ENCODE measurements at regions not wholly inside any gene's neighbourhood (a gene's known extent, or its start where the extent isn't known, plus 50 kb on each side); places are given as distances from the start of the nearest gene placed in this dataset.

DNA sequence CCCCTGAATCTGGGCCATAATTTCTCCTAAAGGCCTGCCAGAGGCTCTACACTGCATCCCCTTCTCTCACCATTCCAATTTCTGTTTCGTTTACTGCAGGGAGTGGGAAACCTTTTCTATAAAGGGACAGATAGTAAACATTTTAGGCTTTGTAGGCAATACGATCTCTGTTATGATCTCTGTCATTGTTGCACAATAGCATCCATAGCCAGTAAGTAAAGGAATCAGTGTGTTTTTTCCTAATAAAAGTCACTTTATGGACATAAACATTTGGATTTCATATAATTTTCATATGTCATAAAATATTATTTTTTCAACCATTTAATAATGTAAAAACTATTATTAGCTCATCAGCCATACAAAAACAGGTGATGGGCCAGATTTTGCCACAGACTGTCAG, 531.7 kb downstream of the DSC3 start:
- Mint-ChIP-seq H3K4me1 (ENCODE audit: low read depth) (no peaks in the 10 kb centered on the region), H3K9me3 (ENCODE audit: low read depth) (no peaks in the 10 kb centered on the region), H3K27ac (ENCODE audit: unreplicated experiment) (no peak overlapping the region), H3K27me3 (ENCODE audit: low read depth) (no peaks in the 10 kb centered on the region), H3K4me3 (ENCODE audit: unreplicated experiment) (no peak overlapping the region), H3K36me3 (ENCODE audit: low read depth) (no peaks in the 10 kb centered on the region)
- DNase-seq (ENCODE audit: low spot score) = no peak
- TF ChIP-seq, protein P1, sequence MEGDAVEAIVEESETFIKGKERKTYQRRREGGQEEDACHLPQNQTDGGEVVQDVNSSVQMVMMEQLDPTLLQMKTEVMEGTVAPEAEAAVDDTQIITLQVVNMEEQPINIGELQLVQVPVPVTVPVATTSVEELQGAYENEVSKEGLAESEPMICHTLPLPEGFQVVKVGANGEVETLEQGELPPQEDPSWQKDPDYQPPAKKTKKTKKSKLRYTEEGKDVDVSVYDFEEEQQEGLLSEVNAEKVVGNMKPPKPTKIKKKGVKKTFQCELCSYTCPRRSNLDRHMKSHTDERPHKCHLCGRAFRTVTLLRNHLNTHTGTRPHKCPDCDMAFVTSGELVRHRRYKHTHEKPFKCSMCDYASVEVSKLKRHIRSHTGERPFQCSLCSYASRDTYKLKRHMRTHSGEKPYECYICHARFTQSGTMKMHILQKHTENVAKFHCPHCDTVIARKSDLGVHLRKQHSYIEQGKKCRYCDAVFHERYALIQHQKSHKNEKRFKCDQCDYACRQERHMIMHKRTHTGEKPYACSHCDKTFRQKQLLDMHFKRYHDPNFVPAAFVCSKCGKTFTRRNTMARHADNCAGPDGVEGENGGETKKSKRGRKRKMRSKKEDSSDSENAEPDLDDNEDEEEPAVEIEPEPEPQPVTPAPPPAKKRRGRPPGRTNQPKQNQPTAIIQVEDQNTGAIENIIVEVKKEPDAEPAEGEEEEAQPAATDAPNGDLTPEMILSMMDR (IDR thresholded peaks at IDR 0.05) = no peak

DNA sequence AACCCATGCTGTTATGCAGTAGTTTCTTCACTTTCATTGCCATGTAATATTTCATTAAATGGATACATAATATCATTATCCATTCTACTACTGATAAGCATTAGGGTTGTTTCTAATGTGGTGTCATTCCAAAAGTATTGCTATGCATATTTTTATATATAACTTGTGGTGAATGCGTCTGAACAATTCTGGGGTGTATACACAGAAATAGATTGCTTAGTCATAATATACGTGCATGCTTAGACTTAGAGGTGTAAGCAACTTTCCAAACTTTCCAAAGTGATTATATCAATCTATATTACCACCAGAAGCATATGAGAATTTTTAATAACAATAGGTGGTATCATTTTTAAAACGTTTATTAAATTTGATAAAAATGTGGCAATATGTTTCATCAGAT, 540.9 kb downstream of the DSC3 start:
- TF ChIP-seq, protein P1 (IDR thresholded peaks at IDR 0.05) = no peak
- Mint-ChIP-seq H3K27ac (ENCODE audit: unreplicated experiment) (no peak overlapping the region), H3K4me3 (ENCODE audit: unreplicated experiment) (no peak overlapping the region), H3K27me3 (ENCODE audit: low read depth) (peaks cover 2% of the 10 kb centered on the region), H3K36me3 (ENCODE audit: low read depth) (no peaks in the 10 kb centered on the region), H3K4me1 (ENCODE audit: low read depth) (no peaks in the 10 kb centered on the region), H3K9me3 (ENCODE audit: low read depth) (peaks cover 3% of the 10 kb centered on the region)
- no peak for DNase-seq (ENCODE audit: low spot score)

DNA sequence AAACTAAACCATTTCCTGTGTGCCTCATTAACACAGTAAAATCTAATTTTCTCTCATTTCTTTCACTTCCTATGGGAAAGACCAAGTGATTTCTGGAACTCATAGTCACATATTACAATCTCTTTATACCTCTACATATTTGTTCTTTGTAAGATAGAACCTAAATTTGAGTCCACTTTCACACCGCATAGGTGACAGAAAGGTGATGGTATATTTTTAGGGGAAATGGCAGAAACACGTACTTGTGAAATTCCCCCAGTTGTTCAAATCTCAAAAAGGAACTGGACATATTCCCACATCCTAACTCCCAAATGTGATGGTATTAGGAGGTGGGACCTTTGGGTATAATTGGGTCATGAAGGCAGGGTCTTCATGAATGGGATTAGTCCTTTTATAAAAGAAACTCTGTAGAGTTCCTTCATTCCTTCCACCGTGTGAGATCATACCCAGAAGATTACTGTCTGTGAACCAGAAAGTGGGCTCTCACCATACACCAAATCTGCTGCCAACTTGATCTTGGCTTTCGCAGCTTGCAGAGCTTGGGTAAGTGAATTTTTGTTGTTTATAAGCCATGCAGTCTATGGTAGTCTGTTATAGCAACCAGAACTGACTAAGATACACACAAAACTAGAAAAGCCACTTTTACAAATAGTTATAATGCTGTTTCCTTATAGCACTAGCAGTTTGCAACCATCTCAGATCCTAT, 542.1 kb downstream of the DSC3 start:
- DNase-seq (ENCODE audit: low spot score) = no peak
- Mint-ChIP-seq H3K27me3 (ENCODE audit: low read depth) (no peaks in the 10 kb centered on the region), H3K4me1 (ENCODE audit: low read depth) (no peaks in the 10 kb centered on the region), H3K36me3 (ENCODE audit: low read depth) (no peaks in the 10 kb centered on the region), H3K27ac (ENCODE audit: unreplicated experiment) (no peak overlapping the region), H3K4me3 (ENCODE audit: unreplicated experiment) (no peak overlapping the region), H3K9me3 (ENCODE audit: low read depth) (peaks cover 3% of the 10 kb centered on the region)
- TF ChIP-seq, protein P1 (IDR thresholded peaks at IDR 0.05) = no peak

DNA sequence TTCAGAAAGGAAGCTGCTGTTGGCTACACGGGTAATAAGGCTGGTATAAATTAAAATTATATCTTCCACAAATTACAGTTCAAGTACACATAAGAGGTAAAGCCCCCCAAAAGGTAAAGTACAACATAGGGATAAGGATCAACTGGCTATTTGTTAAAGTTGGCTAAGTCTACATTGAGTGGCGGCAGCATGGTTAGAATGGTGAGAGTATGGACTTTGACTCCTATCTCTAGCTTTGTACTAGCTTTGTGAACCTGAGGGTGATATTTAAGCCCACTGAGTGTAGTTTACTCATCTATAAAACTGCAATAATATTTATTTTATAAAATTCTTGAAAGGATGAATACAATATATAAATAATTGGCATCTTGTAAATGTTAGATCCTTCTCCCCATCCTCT, 542.8 kb downstream of the DSC3 start:
- TF ChIP-seq, protein P1 (IDR thresholded peaks at IDR 0.05) = no peak
- Mint-ChIP-seq H3K27me3 (ENCODE audit: low read depth) (no peaks in the 10 kb centered on the region), H3K4me1 (ENCODE audit: low read depth) (peaks cover under 1% of the 10 kb centered on the region), H3K36me3 (ENCODE audit: low read depth) (no peaks in the 10 kb centered on the region), H3K4me3 (ENCODE audit: unreplicated experiment) (no peak overlapping the region), H3K27ac (ENCODE audit: unreplicated experiment) (no peak overlapping the region), H3K9me3 (ENCODE audit: low read depth) (peaks cover 3% of the 10 kb centered on the region)
- no peak for DNase-seq (ENCODE audit: low spot score)

DNA sequence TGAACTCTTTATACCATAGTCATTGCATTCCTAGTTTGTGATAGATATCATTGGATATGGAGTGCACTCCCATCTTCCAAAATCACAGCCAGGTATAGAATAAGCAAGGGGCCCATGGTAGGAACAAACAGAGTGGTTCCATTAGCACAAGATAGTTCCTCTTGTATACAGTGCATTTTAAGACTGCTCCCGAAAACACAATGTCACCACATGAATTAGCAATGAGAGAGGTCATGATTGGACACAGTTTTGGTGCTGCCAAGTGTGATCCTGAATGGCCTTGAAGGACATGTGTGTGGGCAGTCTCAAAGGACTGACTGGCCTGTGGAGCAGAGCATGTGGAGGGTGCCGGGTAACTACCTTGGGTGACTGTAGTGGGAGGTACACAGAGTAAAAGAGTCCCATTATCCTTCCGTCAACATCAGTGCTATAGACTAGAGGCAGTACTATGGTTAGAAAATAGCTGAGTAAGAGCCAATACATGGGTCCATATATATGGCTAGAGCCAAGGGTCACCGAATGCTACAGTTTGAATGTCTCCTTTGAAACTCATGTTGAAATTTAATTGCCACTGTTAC, 549.9 kb downstream of the DSC3 start:
- H3K27ac Mint-ChIP-seq (ENCODE audit: unreplicated experiment) = no peak overlapping the region

More for the DNA sequence above, 549.9 kb downstream of the DSC3 start:
- H3K4me3 Mint-ChIP-seq (ENCODE audit: unreplicated experiment) = no peak overlapping the region
- H3K27me3 Mint-ChIP-seq (ENCODE audit: low read depth) = no peaks in the 10 kb centered on the region
- TF ChIP-seq, protein P1 (IDR thresholded peaks at IDR 0.05) = no peak
- peaks cover 26% of the 10 kb centered on the region for H3K4me1 Mint-ChIP-seq (ENCODE audit: low read depth)
- H3K9me3 Mint-ChIP-seq (ENCODE audit: low read depth) = no peaks in the 10 kb centered on the region
- DNase-seq (ENCODE audit: low spot score) = no peak
- H3K36me3 Mint-ChIP-seq (ENCODE audit: low read depth) = no peaks in the 10 kb centered on the region
